NT2/D1 (cell line): ENCODE measurements at regions not wholly inside any gene's neighbourhood (a gene's known extent, or its start where the extent isn't known, plus 50 kb on each side); places are given as distances from the start of the nearest gene placed in this dataset.

Experiments used
- SUZ12 ChIP-seq: IDR thresholded peaks from 2 replicates; pipeline ENCODE4 v1.6.1; 2011; ENCODE audit not compliant: insufficient read length, insufficient read depth; ENCODE audit errors: extremely low read depth
- YY1 ChIP-seq: IDR thresholded peaks from 2 replicates; pipeline ENCODE4 v1.6.1; 2011; ENCODE audit not compliant: insufficient read length, insufficient read depth
- ZNF274 ChIP-seq: IDR thresholded peaks from 2 replicates; pipeline ENCODE4 v1.6.1; 2011; ENCODE audit warnings: mild to moderate bottlenecking, low read depth, low read length

- TF ChIP-seq SUZ12, result no peak
- TF ChIP-seq YY1, result no peak
- TF ChIP-seq ZNF274, result no peak
Measured at GRCh38 chr1:99565606-99566289, 80.2 kb upstream of the PALMD start.
